HCT116 (cell line): ENCODE measurements at regions not wholly inside any gene's neighbourhood (a gene's known extent, or its start where the extent isn't known, plus 50 kb on each side); places are given as distances from the start of the nearest gene placed in this dataset.

Source experiments
- ATAC-seq: fragments of 200-7000 bp; cut with Tn5 transposase; 2 replicates; pipeline ENCODE4 v1.9.1; 2020; ENCODE audit warnings: mild to moderate bottlenecking, moderate library complexity
- BruUV-seq: library from RNA; stranded (reverse); fragments of 400-500 nt; replicated peaks from 2 replicates; lab custom pipeline; 2021; lab: Mats Ljungman, UMichigan
- CTCF ChIA-PET: fragments of 300-600 bp; sonication (Branson Sonifier 250); formaldehyde crosslinking; loops from one replicate; lab custom pipeline; 2021; ENCODE audit warnings: antibody characterized with exemption; lab: Charles Lee
- POLR2A ChIA-PET: fragments of 300-600, 350-600 bp; sonication (Branson Sonifier 250); formaldehyde crosslinking; loops from one replicate; lab custom pipeline; 2021; ENCODE audit warnings: antibody characterized with exemption; lab: Charles Lee
- RAD21 ChIA-PET, 2 experiments: fragments of 300-600 bp; sonication (Branson Sonifier 250); formaldehyde crosslinking; loops; one replicate each; lab custom pipeline; 2023; ENCODE audit warnings: low total read pairs in 2 of 2; ENCODE audit not compliant: uncharacterized antibody in 2 of 2, unreplicated experiment in 2 of 2, low non-redundant PET in 1 of 2; lab: Charles Lee
- DNase-seq: peaks from one replicate; pipeline ENCODE4 v3.0.0-alpha.2; 2010; ENCODE audit warnings: low read depth, low spot score
- H2AFZ ChIP-seq: fragments of 200-600 bp; shearing (Covaris generic), sonication (generic); 2 replicates; pipeline ENCODE4 v1.6.1; 2017; ENCODE audit warnings: low read depth, mixed run types, mixed read lengths, antibody characterized with exemption, low read length; ENCODE audit not compliant: poor library complexity, severe bottlenecking
- H3K27ac ChIP-seq: 2 replicates; pipeline ENCODE4 v1.5.1; 2012; ENCODE audit warnings: low read depth, low read length
- H3K27me3 ChIP-seq: fragments of 200-600 bp; sonication (generic); 2 replicates; pipeline ENCODE4 v1.6.1; 2016; ENCODE audit warnings: mixed run types, low read length, mixed read lengths; ENCODE audit not compliant: insufficient read depth
- H3K36me3 ChIP-seq, 2 experiments: fragments of 200-500 bp in 1 of 2; fragments of 200-600 bp in 1 of 2; sonication (Bioruptor generic) in 1 of 2; sonication (generic) in 1 of 2; 2 replicates each; pipeline versions ENCODE4 v1.5.1 to v1.6.1; 2014 to 2016; ENCODE audit warnings: low read length in 2 of 2, inconsistent platforms in 1 of 2, mixed read lengths in 1 of 2, mixed run types in 1 of 2; ENCODE audit not compliant: insufficient read depth in 2 of 2, control insufficient read depth in 1 of 2
- H3K4me1 ChIP-seq, 2 experiments: fragments of 200-600 bp in 1 of 2; sonication (generic) in 1 of 2; 2 replicates each; pipeline versions ENCODE4 v1.5.1 to v1.6.1; 2012 to 2017; ENCODE audit warnings: low read length in 2 of 2, inconsistent platforms in 1 of 2, mild to moderate bottlenecking in 1 of 2, mixed read lengths in 1 of 2, mixed run types in 1 of 2, moderate library complexity in 1 of 2; ENCODE audit not compliant: insufficient read depth in 2 of 2, control insufficient read depth in 1 of 2
- H3K4me2 ChIP-seq: fragments of 200-600 bp; sonication (generic); 2 replicates; pipeline ENCODE4 v1.6.1; 2017; ENCODE audit warnings: mixed run types, low read length, mixed read lengths
- H3K4me3 ChIP-seq, 2 experiments: fragments of 200-600 bp in 1 of 2; sonication (generic) in 1 of 2; replicated peaks in 1 of 2; 2 replicates each; pipeline ENCODE4 v1.5.1; 2011 to 2016; ENCODE audit warnings: low read length in 2 of 2, control low read depth in 1 of 2, low read depth in 1 of 2, mild to moderate bottlenecking in 1 of 2, mixed read lengths in 1 of 2, mixed run types in 1 of 2
- H3K79me2 ChIP-seq: fragments of 200-600 bp; sonication (generic); 2 replicates; pipeline ENCODE4 v1.6.1; 2017; ENCODE audit warnings: mild to moderate bottlenecking, mixed run types, low read length, moderate library complexity, mixed read lengths; ENCODE audit not compliant: insufficient read depth
- H3K9ac ChIP-seq: fragments of 200-600 bp; sonication (generic); 2 replicates; pipeline ENCODE4 v1.6.1; 2016; ENCODE audit warnings: low read length, mixed read lengths
- H3K9me2 ChIP-seq: fragments of 200-600 bp; sonication (generic), shearing (Covaris generic); 2 replicates; pipeline ENCODE4 v1.6.1; 2017; ENCODE audit warnings: mixed run types, mild to moderate bottlenecking, moderate library complexity; ENCODE audit not compliant: insufficient read depth
- H3K9me3 ChIP-seq, 2 experiments: fragments of 200-500 bp in 1 of 2; fragments of 200-600 bp in 1 of 2; sonication (Bioruptor generic) in 1 of 2; sonication (generic) in 1 of 2; 2 replicates each; pipeline ENCODE4 v1.6.1; 2014 to 2017; ENCODE audit warnings: low read length in 2 of 2, mixed read lengths in 2 of 2, inconsistent platforms in 1 of 2, low read depth in 1 of 2, mild to moderate bottlenecking in 1 of 2, mixed run types in 1 of 2, moderate library complexity in 1 of 2; ENCODE audit not compliant: control insufficient read depth in 1 of 2, insufficient read depth in 1 of 2
- H4K20me1 ChIP-seq: fragments of 200-600 bp; sonication (generic), shearing (Covaris generic); 2 replicates; pipeline ENCODE4 v1.6.1; 2017; ENCODE audit warnings: mixed run types, mild to moderate bottlenecking, moderate library complexity; ENCODE audit not compliant: insufficient read depth
- CEBPB ChIP-seq: IDR thresholded peaks from 2 replicates; pipeline ENCODE4 v1.6.1; 2012; ENCODE audit warnings: low read depth
- ELF1 ChIP-seq: IDR thresholded peaks from 2 replicates; pipeline ENCODE4 v1.6.1; 2012; ENCODE audit warnings: low read depth, borderline replicate concordance
- EZH2phosphoT487 ChIP-seq: fragments of 200-600 bp; IDR thresholded peaks from 2 replicates; pipeline ENCODE4 v1.6.1; 2018; ENCODE audit warnings: antibody characterized with exemption, borderline replicate concordance
- FOSL1 ChIP-seq: IDR thresholded peaks from 2 replicates; pipeline ENCODE4 v1.6.1; 2012; ENCODE audit warnings: low read depth
- JUND ChIP-seq: IDR thresholded peaks from 2 replicates; pipeline ENCODE4 v1.6.1; 2012
- POLR2A ChIP-seq: IDR thresholded peaks from 2 replicates; pipeline ENCODE4 v1.7.0; 2011; ENCODE audit warnings: borderline replicate concordance; ENCODE audit not compliant: insufficient read depth, insufficient read length; ENCODE audit errors: extremely low read depth
- POLR2AphosphoS5 ChIP-seq: IDR thresholded peaks from 2 replicates; pipeline ENCODE4 v1.6.1; 2011; ENCODE audit warnings: mild to moderate bottlenecking, low read depth, low read length, moderate library complexity
- REST ChIP-seq: IDR thresholded peaks from 2 replicates; pipeline ENCODE4 v1.6.1; 2012; ENCODE audit warnings: low read depth
- SP1 ChIP-seq: IDR thresholded peaks from 2 replicates; pipeline ENCODE4 v1.6.1; 2012; ENCODE audit warnings: low read depth
- SRF ChIP-seq: IDR thresholded peaks from 2 replicates; pipeline ENCODE4 v1.6.1; 2012; ENCODE audit warnings: low read depth
- TCF7L2 ChIP-seq: IDR thresholded peaks from 2 replicates; pipeline ENCODE4 v1.7.0; 2011; ENCODE audit warnings: borderline replicate concordance, inconsistent platforms; ENCODE audit not compliant: insufficient read depth, insufficient read length; ENCODE audit errors: extremely low read depth
- ZBTB33 ChIP-seq: IDR thresholded peaks from 2 replicates; pipeline ENCODE4 v1.6.1; 2011; ENCODE audit warnings: mild to moderate bottlenecking, low read length, moderate library complexity; ENCODE audit not compliant: insufficient replicate concordance; ENCODE audit errors: extremely low read depth
- intact Hi-C: fragments of 100-400 bp; cut with micrococcal nuclease; formaldehyde crosslinking; loops from 2 replicates; pipeline ENCODE4 v1.10.0; 2022
- TF ChIP-seq, protein P1 (sequence below): IDR thresholded peaks from 2 replicates; pipeline ENCODE4 v1.6.1; 2012

GRCh38 chr20:21002486-21002885, 103.7 kb downstream of the LINC00237 start:
- peaks cover 35% of the 10 kb centered on the region for H3K27me3 ChIP-seq
- no peak overlapping the region for H3K9ac ChIP-seq
- CTCF ChIA-PET, result no interaction called here
- no peaks in the 10 kb centered on the region for H3K9me3 ChIP-seq
- no peaks in the 10 kb centered on the region for H4K20me1 ChIP-seq
- intact Hi-C loops, result no loop called here
- H3K4me3 ChIP-seq, result no peak overlapping the region
- no peak for TF ChIP-seq SP1
- TF ChIP-seq POLR2AphosphoS5, result no peak
- no peak for TF ChIP-seq EZH2phosphoT487
- TF ChIP-seq TCF7L2, result no peak
- no peak for TF ChIP-seq CEBPB
- TF ChIP-seq ZBTB33, result no peak
- no peak for TF ChIP-seq SRF
- no peak for TF ChIP-seq JUND
- TF ChIP-seq REST, result no peak
- TF ChIP-seq ELF1, result no peak
- TF ChIP-seq, protein P1, sequence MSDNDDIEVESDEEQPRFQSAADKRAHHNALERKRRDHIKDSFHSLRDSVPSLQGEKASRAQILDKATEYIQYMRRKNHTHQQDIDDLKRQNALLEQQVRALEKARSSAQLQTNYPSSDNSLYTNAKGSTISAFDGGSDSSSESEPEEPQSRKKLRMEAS, result no peak
- no peak for TF ChIP-seq FOSL1
- no peak for TF ChIP-seq POLR2A
- TF ChIP-seq, all 23 proteins: peak for 0
- no TSS peak for BruUV-seq
- H3K4me2 ChIP-seq, result no peak overlapping the region
- H2AFZ ChIP-seq, result no peak overlapping the region
- H3K27ac ChIP-seq, result no peak overlapping the region
- H3K79me2 ChIP-seq, result no peaks in the 10 kb centered on the region
- DNase-seq (no peak), ATAC-seq (no peak)
- POLR2A ChIA-PET, result no interaction called here
- peaks cover 0 to 5% of the 10 kb centered on the region in 2 experiments; a peak in 2 of 4 replicates for H3K4me1 ChIP-seq
- RAD21 ChIA-PET, result interaction anchor here (0.7 kb wide), 2 partner anchors 165 to 614 kb away, joined by 3 to 4 read pairs; no protein-coding TSS in a partner anchor
- H3K36me3 ChIP-seq, result no peaks in the 10 kb centered on the region
- H3K9me2 ChIP-seq, result no peaks in the 10 kb centered on the region
